GM18873 (cell line): ENCODE measurements at regions not wholly inside any gene's neighbourhood (a gene's known extent, or its start where the extent isn't known, plus 50 kb on each side); places are given as distances from the start of the nearest gene placed in this dataset.

Source experiments
- ATAC-seq: cut with Tn5 transposase; IDR thresholded peaks from one replicate; pipeline ENCODE4 v1.9.1; 2021; ENCODE audit warnings: mild to moderate bottlenecking, moderate library complexity, moderate number of reproducible peaks; ENCODE audit not compliant: unreplicated experiment, low FRiP score

DNA sequence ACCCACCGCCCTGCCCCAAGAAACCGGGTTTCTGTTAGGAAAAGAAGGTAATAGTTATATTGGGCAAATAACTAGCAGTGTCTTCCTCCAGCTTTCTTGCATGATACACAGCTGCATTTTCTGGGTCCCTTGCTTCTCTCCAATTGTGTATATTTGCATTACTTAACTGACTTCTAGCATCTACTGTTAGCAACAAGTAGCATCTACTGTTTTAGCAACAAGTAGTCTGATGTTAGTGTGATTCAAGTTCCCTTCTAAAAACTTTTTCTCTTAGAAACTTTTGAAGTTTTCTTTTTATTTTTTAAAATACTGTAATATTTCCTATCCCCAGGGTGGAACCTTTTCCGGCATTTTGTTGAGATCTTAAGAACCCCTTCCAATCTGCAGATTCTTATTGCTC, 221.2 kb downstream of the CLIC5 start:
- no peak for ATAC-seq

DNA sequence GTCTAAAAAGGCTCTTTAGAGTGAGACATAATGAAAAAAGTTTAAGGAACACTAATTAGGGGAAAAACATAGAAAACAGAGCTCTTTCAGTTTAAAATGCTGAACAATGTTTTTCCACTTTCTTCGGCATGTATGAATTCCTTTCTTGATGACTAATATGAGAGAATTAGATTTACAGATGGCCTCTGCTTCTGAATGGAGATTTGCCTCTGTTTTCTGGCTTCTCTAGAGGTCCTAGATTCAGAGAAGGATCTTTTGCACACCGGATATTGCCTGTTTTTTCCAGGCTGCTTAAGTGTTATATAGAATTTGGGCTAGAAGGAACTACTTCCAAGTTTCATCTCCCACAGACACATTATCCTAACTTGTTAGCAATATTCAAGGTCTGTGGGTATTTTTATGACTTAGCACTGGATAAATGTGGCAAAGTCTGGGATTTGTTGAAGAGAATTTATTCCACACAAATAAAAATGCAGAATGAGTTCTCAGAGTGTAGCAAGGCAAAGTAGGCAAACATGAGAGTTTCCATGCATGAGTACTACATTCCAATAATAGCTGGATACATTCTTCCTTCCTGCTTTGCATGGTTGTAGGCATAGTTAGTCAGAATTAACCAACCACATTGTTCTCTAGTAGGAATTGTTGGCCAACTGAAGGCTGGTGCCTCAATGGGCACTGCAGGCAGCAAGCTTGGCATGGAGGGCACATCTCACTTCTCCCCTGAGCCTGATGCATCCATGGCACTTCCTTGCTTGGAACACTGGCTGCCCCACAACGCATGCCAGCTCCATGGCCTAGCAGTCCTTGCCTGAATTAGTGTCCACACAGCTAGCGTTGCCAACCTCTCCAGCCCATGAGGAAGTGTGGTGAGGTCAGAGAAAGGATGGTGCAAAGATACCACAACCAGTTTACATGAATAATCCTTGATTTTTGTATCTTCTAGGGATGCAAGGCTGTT, 224.2 kb downstream of the CLIC5 start:
- ATAC-seq, result no peak

DNA sequence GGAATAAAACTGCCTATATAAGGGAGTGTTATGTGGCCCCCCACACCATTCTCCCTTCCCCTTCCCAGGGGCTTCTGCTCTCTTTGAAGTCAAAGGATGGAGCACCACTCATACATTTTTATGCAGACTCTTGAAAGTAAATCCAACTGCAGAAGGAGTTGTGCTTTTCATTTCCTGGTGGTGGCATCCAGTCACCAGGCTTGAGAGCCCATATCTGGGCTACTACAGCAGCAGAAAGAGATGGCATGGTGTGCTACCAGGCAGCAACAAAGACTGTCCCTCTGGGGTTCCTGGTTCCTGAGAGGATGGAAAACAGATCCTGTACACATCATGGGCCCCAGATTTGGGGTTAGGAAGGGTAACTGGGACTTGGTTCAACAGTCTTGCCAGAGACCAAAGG, 226.4 kb downstream of the CLIC5 start:
- ATAC-seq, result no peak

DNA sequence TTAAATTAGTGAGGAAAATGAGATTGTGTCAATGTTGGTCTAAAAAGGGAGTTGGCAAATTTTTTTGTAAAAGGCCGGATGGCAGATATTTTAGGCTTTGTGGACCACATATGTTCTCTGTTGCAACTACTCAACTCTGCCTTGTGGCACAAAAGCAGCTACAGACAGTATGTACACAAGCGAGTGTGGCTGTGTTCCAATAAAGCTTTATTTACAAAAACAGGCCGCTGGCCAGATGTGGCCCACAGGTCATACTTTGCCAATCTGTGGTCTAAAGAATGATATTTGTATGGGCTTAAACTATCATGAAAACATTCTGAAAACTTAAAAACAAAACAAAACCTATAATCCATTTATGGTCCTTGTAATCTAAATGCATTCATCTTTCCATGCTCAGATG, 228.3 kb downstream of the CLIC5 start:
- ATAC-seq, result no peak

DNA sequence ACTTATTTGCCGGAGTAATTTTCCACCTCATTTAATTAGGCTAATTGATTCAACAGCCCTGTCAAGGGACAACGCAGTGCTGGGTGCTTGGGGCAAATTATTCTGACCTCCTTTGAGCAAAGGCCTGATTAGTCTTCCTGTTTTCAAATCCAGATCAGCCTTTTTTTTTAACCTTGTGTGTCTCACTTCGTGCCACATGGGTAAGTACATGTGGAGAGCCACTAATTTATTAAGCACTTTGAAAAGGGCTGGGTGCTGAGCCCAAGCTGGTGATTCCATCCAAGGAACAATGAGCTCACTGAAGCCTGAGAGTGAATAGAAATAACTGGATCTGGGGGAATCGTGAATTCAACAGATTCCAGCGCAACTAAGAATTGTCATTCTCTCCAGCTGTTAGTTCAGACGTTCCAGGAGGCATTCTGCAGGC, 229.3 kb downstream of the CLIC5 start:
- ATAC-seq, result no peak

DNA sequence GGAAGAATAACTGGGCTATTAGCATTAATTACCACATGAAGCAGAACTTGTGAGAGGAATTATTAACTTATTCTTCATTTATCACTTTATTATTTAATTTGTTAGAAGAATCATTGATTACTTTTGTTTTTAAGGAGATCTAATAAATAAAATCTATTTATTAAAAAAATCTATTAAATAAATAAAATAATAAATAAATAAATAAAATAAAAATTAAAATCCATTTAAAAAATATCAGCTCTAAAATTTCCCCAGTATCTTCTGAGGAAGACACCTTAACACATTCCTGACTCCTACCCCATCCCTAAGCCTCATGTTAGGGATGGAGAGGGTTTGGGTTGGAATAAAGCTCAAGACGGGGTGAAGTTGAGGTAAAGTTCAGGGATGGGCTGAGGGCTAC, 231.4 kb downstream of the CLIC5 start:
- ATAC-seq, result no peak

DNA sequence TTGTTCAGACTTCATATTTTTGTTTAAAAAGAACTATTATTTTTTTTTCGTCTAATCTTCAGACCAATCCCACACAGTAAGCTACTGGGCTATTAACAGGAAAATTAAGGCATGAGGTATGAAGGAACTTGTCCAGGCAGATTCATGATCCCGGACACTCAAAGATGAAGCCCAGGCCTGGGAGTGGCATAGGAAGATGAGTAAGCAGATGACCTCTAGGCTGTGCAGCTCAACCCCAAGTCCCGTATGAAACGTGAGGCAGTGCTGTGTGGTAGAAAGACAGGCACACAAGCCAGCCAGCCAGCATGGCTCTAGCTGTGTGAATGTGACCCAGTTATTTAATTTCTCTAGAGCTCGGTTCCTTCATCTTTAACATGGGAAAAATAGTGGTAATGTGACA, 231.9 kb downstream of the CLIC5 start:
- ATAC-seq, result no peak

DNA sequence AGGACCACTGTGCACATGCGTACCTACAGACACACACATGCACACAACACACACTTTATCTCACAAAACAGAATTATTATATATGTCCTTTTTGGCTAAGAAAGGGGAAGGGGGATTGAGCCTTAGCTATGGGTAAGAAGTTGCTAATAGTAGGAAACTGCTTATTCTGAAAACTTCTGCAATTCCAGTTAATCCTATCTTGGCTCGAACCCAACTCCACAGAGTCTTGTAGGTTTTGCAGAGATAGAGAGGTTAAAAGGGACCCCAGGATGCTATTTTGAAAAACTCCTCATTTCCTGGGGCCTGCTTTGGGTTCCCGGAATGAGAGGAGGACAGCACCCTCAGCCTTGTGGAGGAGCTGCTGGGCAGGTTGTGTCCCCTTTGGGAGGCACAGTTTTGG, 233.8 kb downstream of the CLIC5 start:
- no peak for ATAC-seq

DNA sequence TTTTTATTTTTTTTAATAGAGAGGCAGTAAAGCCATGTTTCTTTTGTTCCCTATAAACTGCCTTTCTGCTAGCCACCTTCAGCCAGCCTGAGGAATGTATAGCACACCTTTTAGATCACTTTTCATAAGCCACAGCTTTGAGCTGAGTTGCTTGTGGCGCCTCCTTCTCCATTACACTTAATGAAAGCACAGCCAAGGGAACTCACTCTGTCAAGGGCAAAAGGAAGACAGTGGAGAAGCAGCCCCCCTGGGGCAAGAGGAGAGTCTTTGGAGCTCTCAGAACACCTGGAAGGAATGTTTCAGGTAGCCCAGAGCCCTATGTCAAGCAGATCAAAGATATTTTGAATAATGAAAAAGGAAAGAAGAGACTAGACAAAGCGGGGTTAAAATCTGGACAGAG, 235.1 kb downstream of the CLIC5 start:
- ATAC-seq, result no peak

DNA sequence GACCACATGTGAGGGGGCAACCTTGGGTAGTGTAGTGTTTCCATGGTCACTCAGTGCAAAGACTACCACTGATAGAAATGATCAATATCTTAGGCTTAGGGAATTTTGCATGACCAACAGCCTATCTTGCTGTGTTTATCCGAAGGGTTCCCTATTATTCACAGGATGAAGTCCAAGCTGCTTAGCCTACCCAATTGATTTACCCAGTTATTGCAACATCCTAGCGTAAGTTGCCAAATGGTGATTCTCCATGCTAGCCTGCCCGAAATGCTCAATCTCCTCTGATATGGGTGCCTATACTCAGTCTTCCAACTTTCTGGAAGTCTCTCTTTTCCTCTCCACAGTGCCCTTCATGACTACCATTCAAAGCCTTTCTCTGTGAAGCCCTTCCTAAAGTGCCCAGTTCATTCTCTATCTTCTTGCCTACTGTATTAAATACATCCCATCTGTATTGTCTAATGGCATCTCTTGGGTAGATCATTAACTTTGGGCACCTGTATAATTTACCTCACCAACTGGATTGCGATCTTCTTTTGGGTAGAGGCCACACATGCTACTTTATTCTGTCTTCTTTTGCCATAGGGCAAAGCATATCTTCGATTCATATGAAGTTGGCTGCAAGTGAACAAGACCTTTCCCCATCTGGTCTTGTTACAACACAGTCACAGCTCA, 240.5 kb downstream of the CLIC5 start:
- ATAC-seq, result no peak

DNA sequence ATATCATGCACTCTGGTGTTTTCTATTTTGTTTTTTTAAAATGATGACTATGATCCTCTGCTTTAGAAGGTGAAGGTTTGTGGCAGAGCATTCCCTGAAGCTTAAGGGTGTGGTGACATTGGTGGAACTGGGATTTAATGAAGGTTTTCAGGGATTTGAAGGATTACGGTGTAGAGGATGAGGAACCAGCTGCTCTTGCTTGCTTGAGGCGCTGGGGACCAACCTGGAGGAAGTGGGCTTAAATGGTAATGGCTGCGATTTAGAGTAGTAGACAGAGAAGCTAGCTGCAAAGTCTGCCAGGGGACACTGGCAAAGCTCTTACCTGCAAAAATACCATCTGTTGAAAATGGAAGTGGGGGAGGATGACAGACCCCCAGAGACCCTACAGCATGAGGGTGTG, 241.8 kb downstream of the CLIC5 start:
- no peak for ATAC-seq

DNA sequence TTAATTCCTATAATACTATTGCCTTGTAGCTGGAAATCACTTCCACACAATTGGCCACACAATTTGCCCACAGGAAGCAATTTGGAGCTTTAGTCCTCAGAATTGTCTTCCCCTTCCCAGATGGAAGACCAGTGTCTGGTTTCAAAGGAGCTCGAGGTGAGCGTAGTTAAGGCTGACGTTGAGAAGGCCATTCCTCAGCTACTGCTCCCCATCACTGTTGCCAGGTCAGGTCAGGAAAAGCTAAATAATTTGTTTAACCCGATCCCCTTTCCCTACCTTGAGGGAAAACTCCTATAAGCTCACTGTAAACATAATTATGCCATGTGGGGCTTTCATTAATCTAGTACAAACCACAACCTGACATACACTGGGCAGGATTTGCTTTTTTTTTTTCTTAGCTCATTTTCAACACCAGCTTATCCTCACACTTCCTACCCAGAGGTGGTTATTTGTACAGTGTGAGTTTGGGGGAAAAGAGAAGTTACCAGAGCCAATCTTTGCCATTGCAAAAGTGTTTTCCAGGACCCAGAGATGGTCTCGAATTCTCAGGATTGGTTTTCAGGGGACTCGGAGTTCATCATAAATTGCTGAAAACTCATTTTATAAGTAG, 242.7 kb downstream of the CLIC5 start:
- no peak for ATAC-seq

DNA sequence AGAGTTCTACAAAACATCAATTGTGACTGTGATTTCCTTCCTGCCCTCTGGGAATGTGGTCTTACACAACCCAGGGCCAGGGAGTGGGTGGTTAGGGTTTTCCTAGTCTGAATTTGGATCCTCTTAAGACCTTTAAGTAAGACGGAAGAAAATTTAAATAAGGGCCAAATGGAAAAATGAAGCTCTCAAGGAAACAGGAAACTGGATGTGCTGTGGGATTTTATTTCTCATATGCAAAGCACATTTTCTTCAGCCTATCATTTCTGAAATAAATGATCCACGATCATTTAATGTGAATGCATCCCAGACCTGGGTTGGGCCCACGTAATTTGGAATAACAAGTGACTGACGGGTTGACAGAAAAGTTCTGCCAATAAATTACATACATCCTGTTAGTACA, 243.6 kb downstream of the CLIC5 start:
- no peak for ATAC-seq

DNA sequence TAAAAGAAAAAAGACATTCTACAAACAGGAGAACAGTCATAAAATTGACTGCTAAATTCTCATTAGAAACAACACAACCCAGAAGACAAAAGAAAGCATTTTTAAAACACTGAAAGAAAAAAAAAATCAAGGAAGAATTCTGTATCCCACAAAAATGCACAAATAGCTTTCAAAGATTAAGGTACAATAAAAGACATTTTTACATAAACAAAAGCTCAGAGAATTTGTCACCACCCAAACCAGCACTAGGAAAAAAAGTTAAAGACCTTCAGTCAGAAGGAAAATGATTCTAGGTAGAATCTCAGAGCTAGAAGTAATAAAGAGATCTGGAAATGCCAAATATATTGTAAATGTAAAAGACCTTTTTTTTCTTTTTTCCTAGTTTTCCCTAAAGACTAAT, 252.4 kb downstream of the CLIC5 start:
- ATAC-seq, result no peak

DNA sequence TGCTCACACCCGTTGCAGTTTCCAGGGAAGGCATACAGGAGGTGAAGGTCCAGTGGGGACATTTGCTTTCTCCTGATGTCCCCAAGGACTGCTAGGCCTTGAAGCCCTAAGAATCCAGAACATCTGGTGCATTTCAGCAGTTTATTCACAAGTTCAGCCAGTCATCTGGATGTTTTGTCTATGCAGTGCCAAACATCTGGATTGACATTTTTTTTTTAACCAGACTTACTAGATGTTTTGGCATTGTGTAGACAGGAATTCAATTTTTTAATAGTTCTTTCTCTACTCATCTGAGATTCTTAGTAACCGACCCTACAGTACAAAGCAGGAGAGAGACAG, 256.2 kb downstream of the CLIC5 start:
- no peak for ATAC-seq

DNA sequence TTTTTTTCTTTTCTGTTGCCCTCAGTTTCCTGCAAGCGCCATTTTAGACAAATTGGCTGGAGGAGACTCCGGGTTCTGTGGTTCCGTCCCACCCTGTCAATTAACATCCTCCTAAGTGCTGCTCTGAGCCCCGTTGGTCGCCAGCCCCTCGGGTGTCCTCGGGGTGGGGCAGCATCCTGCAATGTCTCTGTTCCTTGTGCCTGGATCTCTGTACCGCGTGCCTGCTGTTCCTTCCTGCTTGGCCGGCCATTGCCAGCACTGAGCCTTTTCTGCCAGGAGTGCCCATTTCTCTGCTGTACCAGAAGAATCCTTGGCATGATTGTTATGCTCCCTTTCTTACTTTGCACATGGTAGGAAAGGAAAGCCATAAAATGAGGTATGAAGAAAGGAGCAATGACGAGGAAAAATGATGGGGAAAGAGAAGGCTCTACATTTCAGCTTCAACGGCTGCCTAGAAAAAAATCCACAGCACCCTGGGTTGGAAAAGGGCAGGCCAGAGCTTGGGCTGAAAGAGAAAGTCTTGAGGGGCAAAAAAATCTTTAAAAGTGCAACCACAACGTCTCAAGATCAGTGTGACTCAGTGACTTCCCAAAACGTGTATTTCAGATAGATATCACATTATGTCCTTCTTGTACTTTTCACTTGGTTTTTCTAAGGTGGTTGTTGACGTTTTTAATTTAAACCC, 256.7 kb downstream of the CLIC5 start:
- no peak for ATAC-seq

DNA sequence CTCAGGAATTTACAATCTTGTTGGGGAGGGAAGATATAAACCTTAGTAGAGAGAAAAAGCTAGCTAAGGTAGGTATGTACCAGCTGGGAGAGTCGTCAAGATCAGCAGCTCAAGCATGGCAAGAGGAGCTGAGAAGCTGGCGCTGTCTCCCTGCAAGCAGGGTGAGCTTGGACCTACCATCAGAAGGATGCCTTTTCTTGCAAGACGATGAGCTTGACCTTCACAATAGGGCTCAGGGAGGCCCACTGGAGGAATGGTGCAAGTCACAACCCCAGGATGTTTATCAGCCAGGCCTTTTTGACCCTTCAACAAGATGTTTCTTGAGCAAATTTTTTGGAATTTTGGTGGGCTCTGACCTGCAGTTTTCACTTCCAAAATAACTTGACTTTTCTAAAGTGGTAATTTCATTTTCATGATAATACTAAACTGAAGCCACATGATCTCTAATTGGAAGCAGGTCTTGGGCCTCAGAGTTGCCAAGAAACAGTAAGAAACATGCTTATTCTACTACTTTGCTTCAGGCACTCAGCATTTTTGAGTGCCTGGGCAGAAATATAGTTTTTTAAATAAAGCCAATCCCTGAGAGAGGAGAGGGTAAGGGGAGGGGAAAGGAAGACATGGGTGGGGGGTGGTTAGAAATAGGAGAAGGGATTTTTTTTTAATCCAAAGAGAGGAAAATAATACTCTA, 258.1 kb downstream of the CLIC5 start:
- ATAC-seq, result no peak

DNA sequence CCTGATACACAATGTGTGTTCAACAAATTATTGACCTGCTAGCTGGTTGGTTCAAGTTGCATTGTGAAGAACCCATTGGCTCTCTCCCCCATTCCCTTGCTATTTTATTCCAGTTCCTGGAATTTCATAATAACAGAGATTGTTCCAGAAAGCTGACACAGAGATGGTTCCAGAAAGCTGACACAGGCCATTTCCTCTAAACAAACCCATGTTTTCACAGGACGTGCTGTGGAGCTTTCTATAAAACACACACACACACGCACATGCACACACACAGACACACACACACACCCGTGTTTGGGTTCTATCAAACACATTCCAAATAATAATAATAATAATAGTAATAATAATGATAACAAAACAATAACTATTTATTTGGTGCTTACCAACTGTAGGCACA, 259.1 kb downstream of the CLIC5 start:
- no peak for ATAC-seq

DNA sequence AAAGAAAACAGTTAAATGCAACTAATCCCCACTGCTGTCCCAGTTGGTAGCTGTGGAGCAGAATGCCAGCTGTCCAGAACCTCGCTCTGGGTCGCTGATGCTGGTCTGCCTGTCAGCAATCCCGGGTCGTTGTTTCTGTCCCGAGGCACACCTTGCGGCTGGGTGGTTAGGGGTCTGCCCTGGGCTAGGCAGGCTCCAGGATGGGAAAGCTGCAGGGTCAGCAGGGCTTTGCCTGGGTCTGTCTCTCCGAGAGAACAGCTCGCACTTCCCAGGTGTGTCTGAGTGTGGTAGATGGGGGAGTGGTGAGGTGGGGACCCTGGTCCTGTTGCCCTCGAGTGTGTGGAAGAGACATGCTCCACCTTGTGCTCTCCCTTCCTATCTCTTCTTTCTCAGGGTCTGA, 261.2 kb downstream of the CLIC5 start:
- no peak for ATAC-seq

DNA sequence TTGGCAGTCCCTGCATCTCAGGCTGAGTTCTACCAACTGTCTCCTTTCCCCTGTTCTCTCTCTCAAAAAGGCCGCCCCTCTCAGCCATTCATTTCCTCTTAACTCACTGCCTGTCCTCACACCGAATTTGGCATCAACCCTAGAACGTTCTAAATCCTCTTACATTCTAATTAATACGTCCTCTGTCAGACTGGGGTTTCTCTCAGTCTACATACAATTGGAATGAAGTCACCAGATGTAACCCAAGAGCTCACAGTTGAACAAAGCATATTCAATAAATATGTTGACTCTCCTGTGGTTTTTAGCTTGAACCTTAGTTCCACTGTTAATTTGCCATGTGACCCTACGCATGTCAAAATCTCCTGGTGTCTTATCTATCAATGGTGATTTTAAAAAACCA, 269.6 kb downstream of the CLIC5 start:
- ATAC-seq, result no peak
